ENCODE measurements at regions not wholly inside any gene's neighbourhood (a gene's known extent, or its start where the extent isn't known, plus 50 kb on each side); places are given as distances from the start of the nearest gene placed in this dataset.

Small RNAs in the stretch of these regions (microRNA-seq; reads per million reads assigned to microRNA genes)
- gene MIR802, result 0 reads per million in 3 donors

Small RNAs in the stretch of these regions (small RNA-seq; reads per million reads assigned to genes)
- 0 reads per million in 4 donors for gene EZH2P1
- 0 reads per million in 4 donors for gene MIR802

Measured in spleen (tissue), 7 donors.